Upper lobe of right lung (tissue), 1 donor: ENCODE measurements at regions not wholly inside any gene's neighbourhood (a gene's known extent, or its start where the extent isn't known, plus 50 kb on each side); places are given as distances from the start of the nearest gene placed in this dataset.
"Not testable (repeated sequence)": the region's sequence is repeated elsewhere in the genome, so short reads cannot be mapped to it uniquely, and the experiment has no call there.

Experiments used
- ATAC-seq: fragments of 200-7000 bp; cut with Tn5 transposase; one replicate; pipeline ENCODE4 v1.9.1; 2020; ENCODE audit warnings: mild to moderate bottlenecking, moderate library complexity
- DNase-seq: peaks from one replicate; pipeline ENCODE4 v3.0.0-alpha.2; 2020
- H3K27ac ChIP-seq: fragments of 200-600 bp; one replicate; pipeline ENCODE4 v1.8.0; 2022
- H3K27me3 ChIP-seq: fragments of 200-600 bp; one replicate; pipeline ENCODE4 v1.8.0; 2022; ENCODE audit warnings: mild to moderate bottlenecking
- H3K36me3 ChIP-seq: fragments of 200-600 bp; one replicate; pipeline ENCODE4 v1.8.0; 2022
- H3K4me1 ChIP-seq: fragments of 200-600 bp; one replicate; pipeline ENCODE4 v1.8.0; 2022
- H3K4me3 ChIP-seq: fragments of 200-600 bp; one replicate; pipeline ENCODE4 v1.8.0; 2022; ENCODE audit warnings: mild to moderate bottlenecking
- H3K9me3 ChIP-seq: fragments of 200-600 bp; one replicate; pipeline ENCODE4 v1.8.0; 2022
- CTCF ChIP-seq: fragments of 200-600 bp; IDR thresholded peaks from one replicate; pipeline ENCODE4 v1.8.0; 2022; ENCODE audit warnings: antibody characterized with exemption
- intact Hi-C: fragments of 100-400 bp; cut with DNase I; formaldehyde crosslinking; loops from one replicate; pipeline ENCODE4 v1.11.0; 2022
- donor health status: DM: no; HTN: yes; CAD: no; lungs with severe emphysema.

GRCh38 chr19:14277608-14278007 lies 71.6 kb upstream of the ADGRL1 start:
- H3K9me3 ChIP-seq, result no peaks in the 10 kb centered on the region
- TF ChIP-seq CTCF, result no peak
- DNase-seq, result no peak
- ATAC-seq, result no peak
- no peak overlapping the region for H3K4me3 ChIP-seq
- no peaks in the 10 kb centered on the region for H3K4me1 ChIP-seq
- no peaks in the 10 kb centered on the region for H3K27me3 ChIP-seq
- intact Hi-C loops, result no loop called here
- H3K27ac ChIP-seq, result no peak overlapping the region
- no peaks in the 10 kb centered on the region for H3K36me3 ChIP-seq

- H3K4me1 ChIP-seq, H3K4me3 ChIP-seq, DNase-seq, H3K9me3 ChIP-seq, H3K27ac ChIP-seq, H3K27me3 ChIP-seq, ATAC-seq, intact Hi-C loops, H3K36me3 ChIP-seq: not testable (repeated sequence)
Measured at GRCh38 chr19:14275823-14276222, 69.9 kb upstream of the ADGRL1 start.

- no peak for TF ChIP-seq CTCF
- H3K4me3 ChIP-seq, result no peak overlapping the region
- H3K27ac ChIP-seq, result no peak overlapping the region
- DNase-seq (no peak), ATAC-seq (no peak)
- no peaks in the 10 kb centered on the region for H3K4me1 ChIP-seq
- peaks cover 2% of the 10 kb centered on the region for H3K27me3 ChIP-seq
- no peaks in the 10 kb centered on the region for H3K9me3 ChIP-seq
- H3K36me3 ChIP-seq, result no peaks in the 10 kb centered on the region
- intact Hi-C loops, result no loop called here
Measured at GRCh38 chr19:14272623-14273022, 66.7 kb upstream of the ADGRL1 start.

GRCh38 chr19:14271840-14272239 lies 65.9 kb upstream of the ADGRL1 start:
- no peaks in the 10 kb centered on the region for H3K36me3 ChIP-seq
- DNase-seq (no peak), ATAC-seq (peak; percentile 46)
- intact Hi-C loops, result no loop called here
- peaks cover 10% of the 10 kb centered on the region for H3K27me3 ChIP-seq
- no peak overlapping the region for H3K27ac ChIP-seq
- no peaks in the 10 kb centered on the region for H3K4me1 ChIP-seq
- H3K9me3 ChIP-seq, result no peaks in the 10 kb centered on the region
- H3K4me3 ChIP-seq, result no peak overlapping the region
- TF ChIP-seq CTCF, result no peak

- H3K4me3 ChIP-seq, H3K36me3 ChIP-seq, H3K27ac ChIP-seq, ATAC-seq, DNase-seq, H3K9me3 ChIP-seq, H3K4me1 ChIP-seq, intact Hi-C loops: not testable (repeated sequence)
- peaks cover 23% of the 10 kb centered on the region for H3K27me3 ChIP-seq
Measured at GRCh38 chr19:14270557-14270956, 64.6 kb upstream of the ADGRL1 start.

- DNase-seq (no peak), ATAC-seq (no peak)
- no peak for TF ChIP-seq CTCF
- Histone ChIP-seq H3K9me3 (no peaks in the 10 kb centered on the region), H3K27me3 (peaks cover 30% of the 10 kb centered on the region), H3K36me3 (no peaks in the 10 kb centered on the region), H3K4me3 (no peak overlapping the region), H3K4me1 (no peaks in the 10 kb centered on the region), H3K27ac (no peak overlapping the region)
- intact Hi-C loops, result no loop called here
Measured at GRCh38 chr19:14267224-14267741, 61.3 kb upstream of the ADGRL1 start.

GRCh38 chr19:14266208-14266607 lies 60.2 kb upstream of the ADGRL1 start:
- DNase-seq, H3K27ac ChIP-seq, H3K36me3 ChIP-seq, H3K4me3 ChIP-seq, H3K4me1 ChIP-seq, H3K9me3 ChIP-seq, intact Hi-C loops, ATAC-seq: not testable (repeated sequence)
- H3K27me3 ChIP-seq, result peaks cover 30% of the 10 kb centered on the region
